H1 (cell line): ENCODE measurements at regions not wholly inside any gene's neighbourhood (a gene's known extent, or its start where the extent isn't known, plus 50 kb on each side); places are given as distances from the start of the nearest gene placed in this dataset.

ENCODE experiments used
- CTCF ChIA-PET: fragments of 300-600 bp; sonication (Branson Sonifier 250); formaldehyde crosslinking; loops from one replicate; lab custom pipeline; 2021; ENCODE audit not compliant: partially characterized antibody; lab: Charles Lee
- POLR2A ChIA-PET: fragments of 300-600 bp; sonication (Branson Sonifier 250); formaldehyde crosslinking; loops from one replicate; lab custom pipeline; 2021; ENCODE audit warnings: inconsistent platforms; ENCODE audit not compliant: partially characterized antibody; lab: Charles Lee
- DNase-seq, 2 experiments: peaks; one replicate each; pipeline versions ENCODE4 v3.0.0 to v3.0.0-alpha.2; 2010 to 2022; ENCODE audit warnings: low spot score in 2 of 2, low read depth in 1 of 2, mixed read lengths in 1 of 2
- FAIRE-seq: peaks from 2 replicates; lab custom pipeline; 2011; peaks lifted over from hg19 to GRCh38; lab: Jason Lieb, UNC
- H2AFZ ChIP-seq: 2 replicates; pipeline ENCODE4 v1.8.1; 2012; ENCODE audit warnings: low read length, inconsistent platforms
- H2AK5ac ChIP-seq: 2 replicates; pipeline ENCODE4 v1.6.1; 2013; ENCODE audit warnings: low read depth, low read length
- H2BK120ac ChIP-seq: replicated peaks from 2 replicates; pipeline ENCODE3; 2013; ENCODE audit warnings: low read depth, low read length, inconsistent platforms
- H2BK12ac ChIP-seq: 2 replicates; pipeline ENCODE4 v1.6.1; 2013; ENCODE audit warnings: low read depth, low read length
- H2BK15ac ChIP-seq: 2 replicates; pipeline ENCODE4 v1.6.1; 2013; ENCODE audit warnings: low read length
- H2BK20ac ChIP-seq: 2 replicates; pipeline ENCODE4 v1.6.1; 2013; ENCODE audit warnings: low read length
- H2BK5ac ChIP-seq: 2 replicates; pipeline ENCODE4 v1.6.1; 2013; ENCODE audit warnings: low read depth, low read length
- H3K14ac ChIP-seq: 2 replicates; pipeline ENCODE4 v1.6.1; 2013; ENCODE audit warnings: inconsistent platforms; ENCODE audit not compliant: insufficient read length
- H3K18ac ChIP-seq: 2 replicates; pipeline ENCODE4 v1.6.1; 2013; ENCODE audit warnings: low read length; ENCODE audit errors: extremely low read depth
- H3K23ac ChIP-seq: 2 replicates; pipeline ENCODE4 v1.6.1; 2013; ENCODE audit warnings: inconsistent platforms; ENCODE audit not compliant: insufficient read length
- H3K23me2 ChIP-seq: 2 replicates; pipeline ENCODE4 v1.6.1; 2013; ENCODE audit warnings: low read depth, low read length
- H3K27ac ChIP-seq: 2 replicates; pipeline ENCODE4 v1.6.1; 2011; ENCODE audit warnings: low read depth, low read length, inconsistent platforms
- H3K27me3 ChIP-seq, 4 experiments: replicated peaks in 1 of 4; 1 replicate in 1 of 4; 2 replicates in 3 of 4; pipeline versions ENCODE4 v1.6.1 to v1.8.1; 2011 to 2013; ENCODE audit warnings: low read length in 3 of 4, mild to moderate bottlenecking in 3 of 4, inconsistent platforms in 2 of 4, mixed read lengths in 2 of 4, moderate library complexity in 1 of 4; ENCODE audit not compliant: control insufficient read depth in 3 of 4, insufficient read depth in 3 of 4; ENCODE audit errors: extremely low read depth in 1 of 4
- H3K36me3 ChIP-seq, 4 experiments: 2 replicates each; pipeline versions ENCODE4 v1.6.1 to v1.8.1; 2011 to 2013; ENCODE audit warnings: mild to moderate bottlenecking in 4 of 4, low read length in 3 of 4, moderate library complexity in 2 of 4, control low read depth in 1 of 4, inconsistent platforms in 1 of 4; ENCODE audit not compliant: insufficient read depth in 4 of 4, control insufficient read depth in 2 of 4
- H3K4ac ChIP-seq: replicated peaks from 2 replicates; pipeline ENCODE3; 2013; ENCODE audit warnings: low read length, low read depth, mixed read lengths, inconsistent platforms; ENCODE audit not compliant: insufficient read length
- H3K4me1 ChIP-seq, 4 experiments: replicated peaks in 1 of 4; 1 replicate in 1 of 4; 2 replicates in 3 of 4; pipeline versions ENCODE4 v1.6.1 to v1.8.1; 2011 to 2013; ENCODE audit warnings: low read length in 3 of 4, inconsistent platforms in 2 of 4, mixed read lengths in 1 of 4; ENCODE audit not compliant: insufficient read depth in 4 of 4, control insufficient read depth in 3 of 4
- H3K4me2 ChIP-seq, 2 experiments: 2 replicates each; pipeline versions ENCODE4 v1.6.1 to v1.8.1; 2011 to 2013; ENCODE audit warnings: low read depth in 2 of 2, low read length in 2 of 2, control low read depth in 1 of 2, inconsistent platforms in 1 of 2, mild to moderate bottlenecking in 1 of 2; ENCODE audit not compliant: insufficient read depth in 1 of 2
- H3K4me3 ChIP-seq, 4 experiments: fragments of 200-600, 300-600 bp in 1 of 4; sonication (generic), shearing (Covaris generic), sonication (Bioruptor Twin) in 1 of 4; 2 replicates each; pipeline versions ENCODE4 v1.5.1 to v1.8.1; 2011 to 2016; ENCODE audit warnings: low read length in 4 of 4, low read depth in 3 of 4, control low read depth in 2 of 4, inconsistent platforms in 2 of 4, mild to moderate bottlenecking in 2 of 4, mixed read lengths in 1 of 4, moderate library complexity in 1 of 4; ENCODE audit not compliant: insufficient read depth in 2 of 4; ENCODE audit errors: extremely low read depth in 1 of 4
- H3K56ac ChIP-seq: replicated peaks from 2 replicates; pipeline ENCODE3; 2013; ENCODE audit warnings: low read depth, mild to moderate bottlenecking, mixed read lengths, low read length, inconsistent platforms; ENCODE audit not compliant: insufficient read length
- H3K79me1 ChIP-seq: 2 replicates; pipeline ENCODE4 v1.6.1; 2013; ENCODE audit warnings: low read depth, low read length, control low read depth
- H3K79me2 ChIP-seq, 2 experiments: 2 replicates each; pipeline versions ENCODE4 v1.6.1 to v1.8.1; 2012 to 2013; ENCODE audit warnings: low read length in 2 of 2, mild to moderate bottlenecking in 2 of 2, inconsistent platforms in 1 of 2; ENCODE audit not compliant: insufficient read depth in 2 of 2, control insufficient read depth in 1 of 2
- H3K9ac ChIP-seq, 4 experiments: replicated peaks in 1 of 4; 1 replicate in 1 of 4; 2 replicates in 3 of 4; pipeline versions ENCODE4 v1.6.1 to v1.8.1; 2011 to 2013; ENCODE audit warnings: low read depth in 3 of 4, low read length in 3 of 4, control low read depth in 2 of 4, mild to moderate bottlenecking in 2 of 4, moderate library complexity in 2 of 4, inconsistent platforms in 1 of 4; ENCODE audit errors: extremely low read depth in 1 of 4
- H3K9me3 ChIP-seq, 2 experiments: 2 replicates each; pipeline versions ENCODE4 v1.6.1 to v1.8.1; 2012 to 2013; ENCODE audit warnings: mild to moderate bottlenecking in 2 of 2, moderate library complexity in 2 of 2, control low read depth in 1 of 2, inconsistent platforms in 1 of 2, low read depth in 1 of 2, low read length in 1 of 2, mixed read lengths in 1 of 2; ENCODE audit not compliant: insufficient read depth in 2 of 2
- H4K20me1 ChIP-seq, 2 experiments: replicated peaks in 1 of 2; 2 replicates each; pipeline versions ENCODE3 to v1.8.1; 2011 to 2013; ENCODE audit warnings: inconsistent platforms in 2 of 2, low read length in 2 of 2, mild to moderate bottlenecking in 1 of 2; ENCODE audit not compliant: insufficient read depth in 2 of 2, control insufficient read depth in 1 of 2
- H4K5ac ChIP-seq: 2 replicates; pipeline ENCODE4 v1.6.1; 2013; ENCODE audit warnings: low read length, low read depth, mixed read lengths, inconsistent platforms; ENCODE audit not compliant: insufficient read length
- H4K8ac ChIP-seq: 2 replicates; pipeline ENCODE4 v1.8.0; 2013; ENCODE audit warnings: mild to moderate bottlenecking, moderate library complexity, low read length, inconsistent platforms; ENCODE audit not compliant: insufficient read depth; ENCODE audit errors: extremely low read depth
- H4K91ac ChIP-seq: replicated peaks from 2 replicates; pipeline ENCODE3; 2013; ENCODE audit warnings: low read length, mixed read lengths, inconsistent platforms; ENCODE audit not compliant: insufficient read length
- GABPA ChIP-seq: IDR thresholded peaks from 2 replicates; pipeline ENCODE4 v1.6.1; 2011; ENCODE audit warnings: mild to moderate bottlenecking, low read length, moderate library complexity, borderline replicate concordance; ENCODE audit not compliant: insufficient read depth
- WGBS, 2 experiments: shearing (Covaris generic) in 1 of 2; methylation state at CpG; one replicate each; pipeline versions ENCODE4 v1.1.6 to v1.1.7; 2013 to 2015; ENCODE audit warnings: low lambda C conversion rate in 2 of 2, mixed read lengths in 2 of 2, inconsistent platforms in 1 of 2, low coverage in 1 of 2, missing lambda C conversion rate in 1 of 2; ENCODE audit not compliant: insufficient replicate concordance in 2 of 2, insufficient coverage in 1 of 2, insufficient read length in 1 of 2; ENCODE audit errors: extremely low coverage in 1 of 2, missing lambda C conversion rate in 1 of 2; 5-methylcytosine and 5-hydroxymethylcytosine counted together

DNA sequence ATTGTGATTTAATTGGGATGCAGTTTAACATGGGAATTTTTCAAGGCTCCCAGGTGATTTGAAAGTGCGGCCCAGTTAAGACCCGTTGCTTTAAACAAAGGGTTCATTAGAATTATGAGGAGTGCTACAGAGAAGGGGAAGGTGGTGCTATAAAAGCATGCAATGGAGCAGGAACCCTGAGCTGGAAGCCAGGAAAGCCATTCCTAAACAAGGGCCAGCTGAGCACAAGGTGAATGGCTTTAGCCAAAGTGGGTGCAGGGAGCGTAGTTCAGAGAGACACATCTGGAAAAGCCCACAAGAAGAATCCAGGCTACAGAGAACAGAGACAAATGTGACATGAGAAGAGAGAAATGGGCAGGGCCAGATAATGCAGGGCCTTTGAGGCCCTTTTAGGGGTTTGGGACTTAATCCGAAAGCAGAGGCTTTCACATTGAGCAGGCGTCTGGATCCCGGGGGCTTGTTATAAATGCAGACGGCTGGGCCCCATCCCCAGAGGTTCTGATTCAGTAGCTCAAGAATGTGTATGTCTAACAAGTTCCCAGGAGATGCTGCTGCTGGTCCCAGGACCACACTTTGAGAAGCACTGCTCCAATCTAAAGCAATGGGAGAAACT, 138.1 kb upstream of the WWC1 start:
- no peak for DNase-seq
- TF ChIP-seq GABPA = no peak

More for the DNA sequence above, 138.1 kb upstream of the WWC1 start:
- Histone ChIP-seq H4K91ac (no peak overlapping the region), H2BK12ac (no peak overlapping the region), H2AFZ (no peak overlapping the region), H3K4me2 (no peak overlapping the region), H2BK5ac (no peak overlapping the region), H2BK15ac (no peak overlapping the region), H3K27me3 (no peaks in the 10 kb centered on the region), H2BK20ac (no peak overlapping the region), H3K4me1 (peaks cover 0 to 2% (median 0%) of the 10 kb centered on the region in 4 experiments; a peak in 3 of 7 replicates), H3K27ac (no peak overlapping the region), H3K79me2 (no peaks in the 10 kb centered on the region), H4K8ac (no peak overlapping the region), H3K23me2 (no peaks in the 10 kb centered on the region; the same call in 1 of the 2 replicates), H3K9me3 (no peaks in the 10 kb centered on the region), H2BK120ac (no peak overlapping the region), H3K18ac (no peak overlapping the region), H3K9ac (no peak overlapping the region), H3K4me3 (no peak overlapping the region), H4K5ac (no peak overlapping the region), H3K23ac (no peak overlapping the region), H3K56ac (no peak overlapping the region), H3K14ac (no peak overlapping the region), H3K36me3 (no peaks in the 10 kb centered on the region), H3K79me1 (no peaks in the 10 kb centered on the region), H4K20me1 (no peaks in the 10 kb centered on the region), H2AK5ac (no peak overlapping the region), H3K4ac (no peak overlapping the region)
- CTCF ChIA-PET = interaction anchor here (0.8 to 1.7 kb wide), 2 partner anchors 50 to 120 kb away, joined by 3 read pairs; no protein-coding TSS in a partner anchor
- POLR2A ChIA-PET = no interaction called here
- no peak for FAIRE-seq
- 74% methylated on average over 7 of the region's 7 CpGs; no CpG with 5 or more reads in 1 of the 2 experiments for WGBS, 2 experiments
